Endothelial cell of hepatic sinusoid (primary cell): ENCODE measurements at regions not wholly inside any gene's neighbourhood (a gene's known extent, or its start where the extent isn't known, plus 50 kb on each side); places are given as distances from the start of the nearest gene placed in this dataset.
"Not testable (repeated sequence)": the region's sequence is repeated elsewhere in the genome, so short reads cannot be mapped to it uniquely, and the experiment has no call there.

Experiments used
- in situ Hi-C: cut with HindIII; loops from 2 replicates; pipeline ENCODE4 v1.10.0; 2017; ENCODE audit warnings: low sequenced_read_pairs

- in situ Hi-C loops: no loop called here
These were observed 249.2 kb upstream of the CCNH start for GRCh38 chr5:87661784-87662566.

- in situ Hi-C loops: no loop called here
These were observed 240.5 kb upstream of the CCNH start for GRCh38 chr5:87653242-87653641.

- in situ Hi-C loops: no loop called here
These were observed 237.6 kb upstream of the CCNH start for GRCh38 chr5:87650284-87650683.

GRCh38 chr5:87649455-87649854 is 236.7 kb upstream of the CCNH start:
- in situ Hi-C loops: no loop called here

GRCh38 chr5:87645224-87645623 is 232.5 kb upstream of the CCNH start:
- in situ Hi-C loops: no loop called here

GRCh38 chr5:87640902-87641301 is 228.2 kb upstream of the CCNH start:
- in situ Hi-C loops: no loop called here

- in situ Hi-C loops: no loop called here
These were observed 214.6 kb upstream of the CCNH start for GRCh38 chr5:87627363-87627762.

GRCh38 chr5:87608385-87608784 is 195.7 kb upstream of the CCNH start:
- in situ Hi-C loops: no loop called here

- in situ Hi-C loops: no loop called here
These were observed 192.9 kb upstream of the CCNH start for GRCh38 chr5:87605663-87606062.

- in situ Hi-C loops: no loop called here
These were observed 187.0 kb upstream of the CCNH start for GRCh38 chr5:87599778-87600177.

GRCh38 chr5:87598460-87598859 is 185.7 kb upstream of the CCNH start:
- in situ Hi-C loops: no loop called here

- in situ Hi-C loops: no loop called here
These were observed 181.8 kb upstream of the CCNH start for GRCh38 chr5:87594566-87594965.

GRCh38 chr5:87589587-87589986 is 176.9 kb upstream of the CCNH start:
- in situ Hi-C loops: no loop called here

GRCh38 chr5:87588316-87588715 is 175.6 kb upstream of the CCNH start:
- in situ Hi-C loops: no loop called here

- in situ Hi-C loops: not testable (repeated sequence)
These were observed 171.0 kb upstream of the CCNH start for GRCh38 chr5:87583704-87584103.

- in situ Hi-C loops: no loop called here
These were observed 169.4 kb upstream of the CCNH start for GRCh38 chr5:87582149-87582548.

GRCh38 chr5:87581661-87582060 is 168.9 kb upstream of the CCNH start:
- in situ Hi-C loops: no loop called here

GRCh38 chr5:87579678-87580077 is 166.9 kb upstream of the CCNH start:
- in situ Hi-C loops: no loop called here

GRCh38 chr5:87576867-87577266 is 164.1 kb upstream of the CCNH start:
- in situ Hi-C loops: no loop called here

GRCh38 chr5:87576306-87576705 is 163.6 kb upstream of the CCNH start:
- in situ Hi-C loops: not testable (repeated sequence)

- in situ Hi-C loops: no loop called here
These were observed 161.4 kb upstream of the CCNH start for GRCh38 chr5:87574106-87574505.

- in situ Hi-C loops: no loop called here
These were observed 159.9 kb upstream of the CCNH start for GRCh38 chr5:87572611-87573010.

- in situ Hi-C loops: no loop called here
These were observed 159.4 kb upstream of the CCNH start for GRCh38 chr5:87572090-87572489.
